Progenitor cell of endocrine pancreas (in vitro differentiated cells): ENCODE measurements at regions not wholly inside any gene's neighbourhood (a gene's known extent, or its start where the extent isn't known, plus 50 kb on each side); places are given as distances from the start of the nearest gene placed in this dataset.

Experiments
- DNase-seq: peaks from one replicate; pipeline ENCODE4 v3.0.0; 2021; ENCODE audit warnings: low spot score; ENCODE audit not compliant: unreplicated experiment
- H3K27ac Mint-ChIP-seq: 2 replicates; pipeline ENCODE4 v1.8.0; 2021; ENCODE audit warnings: mild to moderate bottlenecking, moderate library complexity, mixed read lengths
- H3K27me3 Mint-ChIP-seq: 2 replicates; pipeline ENCODE4 v1.8.0; 2021; ENCODE audit warnings: mixed read lengths
- H3K36me3 Mint-ChIP-seq: 2 replicates; pipeline ENCODE4 v1.8.0; 2022; ENCODE audit warnings: mixed read lengths; ENCODE audit not compliant: insufficient read depth
- H3K4me1 Mint-ChIP-seq: 2 replicates; pipeline ENCODE4 v1.8.0; 2021; ENCODE audit warnings: low read depth, mixed read lengths
- H3K4me3 Mint-ChIP-seq: 2 replicates; pipeline ENCODE4 v1.8.0; 2021; ENCODE audit warnings: low read depth, mild to moderate bottlenecking, moderate library complexity, mixed read lengths
- H3K9me3 Mint-ChIP-seq: 2 replicates; pipeline ENCODE4 v1.8.0; 2021; ENCODE audit warnings: low read depth, mixed read lengths
- TF ChIP-seq, protein P1 (sequence below): fragments of 200-600 bp; sonication (generic); IDR thresholded peaks from one replicate; pipeline ENCODE4 v1.5.0; 2021; ENCODE audit warnings: antibody characterized with exemption, mild to moderate bottlenecking; ENCODE audit not compliant: unreplicated experiment

DNA sequence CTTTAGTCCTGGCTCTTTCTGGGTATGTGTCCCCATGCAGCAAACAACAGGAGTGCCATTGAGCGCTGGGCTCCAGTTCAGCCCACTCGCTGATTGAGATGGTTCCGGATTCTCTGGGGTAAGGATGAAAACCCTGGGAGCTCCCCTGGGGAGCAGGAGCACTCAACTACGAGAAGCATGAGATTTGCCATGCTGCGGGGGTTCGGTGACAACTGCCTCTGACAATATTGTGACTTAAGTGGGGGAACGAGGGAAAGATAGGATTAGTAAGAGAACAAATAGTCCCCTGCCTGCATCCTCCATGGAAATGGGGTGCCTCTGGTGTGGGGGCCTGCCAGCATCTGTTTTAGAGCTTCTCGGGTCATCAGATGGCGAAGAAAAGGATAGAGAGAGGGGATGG lies 123.6 kb upstream of the IPO9 start:
- Mint-ChIP-seq H3K27me3 (no peaks in the 10 kb centered on the region), H3K27ac (no peak overlapping the region), H3K4me3 (no peak overlapping the region), H3K36me3 (no peaks in the 10 kb centered on the region), H3K9me3 (no peaks in the 10 kb centered on the region), H3K4me1 (peaks cover 4% of the 10 kb centered on the region)
- TF ChIP-seq, protein P1, sequence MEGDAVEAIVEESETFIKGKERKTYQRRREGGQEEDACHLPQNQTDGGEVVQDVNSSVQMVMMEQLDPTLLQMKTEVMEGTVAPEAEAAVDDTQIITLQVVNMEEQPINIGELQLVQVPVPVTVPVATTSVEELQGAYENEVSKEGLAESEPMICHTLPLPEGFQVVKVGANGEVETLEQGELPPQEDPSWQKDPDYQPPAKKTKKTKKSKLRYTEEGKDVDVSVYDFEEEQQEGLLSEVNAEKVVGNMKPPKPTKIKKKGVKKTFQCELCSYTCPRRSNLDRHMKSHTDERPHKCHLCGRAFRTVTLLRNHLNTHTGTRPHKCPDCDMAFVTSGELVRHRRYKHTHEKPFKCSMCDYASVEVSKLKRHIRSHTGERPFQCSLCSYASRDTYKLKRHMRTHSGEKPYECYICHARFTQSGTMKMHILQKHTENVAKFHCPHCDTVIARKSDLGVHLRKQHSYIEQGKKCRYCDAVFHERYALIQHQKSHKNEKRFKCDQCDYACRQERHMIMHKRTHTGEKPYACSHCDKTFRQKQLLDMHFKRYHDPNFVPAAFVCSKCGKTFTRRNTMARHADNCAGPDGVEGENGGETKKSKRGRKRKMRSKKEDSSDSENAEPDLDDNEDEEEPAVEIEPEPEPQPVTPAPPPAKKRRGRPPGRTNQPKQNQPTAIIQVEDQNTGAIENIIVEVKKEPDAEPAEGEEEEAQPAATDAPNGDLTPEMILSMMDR = no peak
- DNase-seq = no peak

DNA sequence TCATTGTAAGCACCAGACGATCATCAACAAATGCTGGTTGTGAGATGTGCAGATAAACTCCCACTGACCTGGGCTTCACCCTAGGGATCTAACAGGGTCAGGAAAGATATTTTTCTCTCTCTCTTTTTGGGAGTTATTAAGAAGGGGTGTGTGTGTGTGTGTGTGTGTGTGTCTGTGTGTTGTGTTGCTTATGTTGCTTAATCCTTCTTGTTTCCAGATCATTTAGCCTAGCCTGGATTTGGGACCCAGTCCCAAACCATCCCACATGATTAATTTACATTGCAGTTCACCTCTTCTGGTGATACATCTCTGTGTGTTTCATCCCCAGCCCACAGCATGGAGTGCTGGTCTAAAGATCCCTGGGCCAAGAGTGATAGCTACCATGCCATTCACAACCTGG lies 122.8 kb upstream of the IPO9 start:
- TF ChIP-seq, protein P1 = no peak
- DNase-seq = no peak
- Mint-ChIP-seq H3K36me3 (no peaks in the 10 kb centered on the region), H3K27me3 (no peaks in the 10 kb centered on the region), H3K4me3 (no peak overlapping the region), H3K4me1 (peaks cover 4% of the 10 kb centered on the region), H3K9me3 (no peaks in the 10 kb centered on the region), H3K27ac (no peak overlapping the region)

DNA sequence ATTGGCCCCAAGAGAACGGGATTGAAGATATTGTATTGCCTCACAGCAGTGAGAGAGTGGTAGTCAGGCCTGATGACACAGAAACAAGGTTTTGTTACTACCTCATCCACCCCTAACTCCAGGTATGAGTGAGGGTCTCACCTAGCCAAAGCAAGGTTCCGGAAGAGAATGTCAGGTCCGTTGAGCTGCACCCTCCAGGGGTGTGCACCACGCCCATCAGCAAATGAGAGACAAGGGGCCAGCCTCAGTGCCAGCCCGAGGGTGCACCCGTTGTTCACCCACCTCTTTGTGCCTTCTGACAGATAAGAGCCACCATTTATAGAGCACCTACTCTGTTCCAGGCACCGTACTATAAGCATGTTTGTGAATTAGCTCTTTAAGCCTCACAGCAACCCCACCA lies 121.9 kb upstream of the IPO9 start:
- TF ChIP-seq, protein P1 = no peak
- peaks cover 4% of the 10 kb centered on the region for H3K4me1 Mint-ChIP-seq
- DNase-seq = no peak
- no peak overlapping the region for H3K27ac Mint-ChIP-seq
- no peaks in the 10 kb centered on the region for H3K27me3 Mint-ChIP-seq
- H3K9me3 Mint-ChIP-seq = no peaks in the 10 kb centered on the region
- H3K4me3 Mint-ChIP-seq = no peak overlapping the region
- no peaks in the 10 kb centered on the region for H3K36me3 Mint-ChIP-seq

DNA sequence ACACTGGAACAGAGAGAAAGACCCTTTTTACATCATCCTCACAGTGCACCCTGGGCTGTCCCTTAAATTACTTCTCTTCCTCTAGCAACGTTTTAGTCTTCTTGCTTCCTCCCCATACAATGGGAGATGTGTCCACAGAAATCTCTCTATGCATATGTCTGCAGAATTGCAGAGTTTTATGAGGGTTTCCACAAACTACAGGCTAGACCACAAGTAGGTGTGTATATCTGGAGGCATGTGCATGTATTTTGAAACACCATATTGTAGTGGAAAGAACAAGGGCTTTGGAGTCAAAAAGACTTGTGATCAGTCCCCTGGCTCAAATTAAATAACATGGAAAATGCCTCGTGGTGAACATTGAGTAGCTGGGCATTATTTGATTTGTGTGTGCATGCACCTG lies 121.3 kb upstream of the IPO9 start:
- Mint-ChIP-seq H3K36me3 (no peaks in the 10 kb centered on the region), H3K27ac (no peak overlapping the region), H3K4me1 (peaks cover 4% of the 10 kb centered on the region), H3K27me3 (no peaks in the 10 kb centered on the region), H3K9me3 (no peaks in the 10 kb centered on the region), H3K4me3 (no peak overlapping the region)
- no peak for DNase-seq
- TF ChIP-seq, protein P1 = no peak

DNA sequence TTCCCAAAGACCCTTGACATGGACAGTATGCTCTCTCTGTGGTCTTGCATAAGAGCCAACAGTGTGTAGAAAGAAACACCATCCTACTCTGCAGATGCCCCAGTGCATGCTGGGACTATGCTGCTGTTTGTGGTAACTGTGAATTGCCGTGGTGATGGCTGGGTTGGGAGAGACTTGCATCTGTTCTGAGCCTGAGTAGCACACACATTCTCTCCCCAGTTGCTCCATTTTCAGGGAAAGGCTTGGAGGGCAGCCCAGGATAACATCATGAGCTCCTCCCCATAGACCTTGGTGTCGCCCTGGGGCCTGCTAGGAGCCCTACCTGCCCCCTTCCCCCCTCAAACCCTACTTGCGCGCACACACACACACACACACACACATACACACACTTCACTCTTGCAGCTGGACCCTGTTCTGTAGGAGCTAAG lies 120.9 kb upstream of the IPO9 start:
- H3K9me3 Mint-ChIP-seq = no peaks in the 10 kb centered on the region
- peaks cover 2% of the 10 kb centered on the region for H3K4me1 Mint-ChIP-seq

More for the DNA sequence above, 120.9 kb upstream of the IPO9 start:
- Mint-ChIP-seq H3K36me3 (no peaks in the 10 kb centered on the region), H3K27me3 (no peaks in the 10 kb centered on the region), H3K4me3 (no peak overlapping the region), H3K27ac (no peak overlapping the region)
- no peak for DNase-seq
- TF ChIP-seq, protein P1 = no peak
